Right renal pelvis (tissue), 4 donors: ENCODE measurements at regions not wholly inside any gene's neighbourhood (a gene's known extent, or its start where the extent isn't known, plus 50 kb on each side); places are given as distances from the start of the nearest gene placed in this dataset.

Experiments
- DNase-seq, 4 donors: peaks; one replicate each; pipeline ENCODE4 v3.0.0-alpha.2; 2013; ENCODE audit warnings: low read depth in 4 of 4, low spot score in 3 of 4, missing footprints in 1 of 4

GRCh38 chr3:132231633-132232032 lies 85.6 kb upstream of the ACP3 start:
- no peak for DNase-seq

- DNase-seq, result no peak
These were observed 84.9 kb upstream of the ACP3 start for GRCh38 chr3:132232231-132232792.

- DNase-seq, result no peak
These were observed 80.2 kb upstream of the ACP3 start for GRCh38 chr3:132236701-132237651.

- no peak for DNase-seq
These were observed 79.6 kb upstream of the ACP3 start for GRCh38 chr3:132237652-132238032.

GRCh38 chr3:132239587-132239986 lies 77.6 kb upstream of the ACP3 start:
- DNase-seq, result no peak

- DNase-seq, result no peak
These were observed 75.3 kb upstream of the ACP3 start for GRCh38 chr3:132241776-132242514.

- no peak for DNase-seq
These were observed 74.4 kb upstream of the ACP3 start for GRCh38 chr3:132242790-132243189.

- no peak for DNase-seq
These were observed 71.6 kb upstream of the ACP3 start for GRCh38 chr3:132245552-132246142.

- DNase-seq, result no peak
These were observed 71.0 kb upstream of the ACP3 start for GRCh38 chr3:132246212-132246611.

GRCh38 chr3:132247211-132247610 lies 70.0 kb upstream of the ACP3 start:
- no peak for DNase-seq

- no peak for DNase-seq
These were observed 68.7 kb upstream of the ACP3 start for GRCh38 chr3:132248490-132248889.

GRCh38 chr3:132253262-132253878 lies 63.8 kb upstream of the ACP3 start:
- peak; percentile 38 to 76 (median 54) for DNase-seq

- no peak for DNase-seq
These were observed 63.0 kb upstream of the ACP3 start for GRCh38 chr3:132254076-132254755.

GRCh38 chr3:132255041-132255745 lies 62.0 kb upstream of the ACP3 start:
- no peak for DNase-seq

GRCh38 chr3:132256989-132257388 lies 60.2 kb upstream of the ACP3 start:
- DNase-seq, result peak; percentile 30 to 54 (median 36)

- no peak for DNase-seq
These were observed 55.7 kb upstream of the ACP3 start for GRCh38 chr3:132261506-132261905.

- no peak for DNase-seq
These were observed 54.9 kb upstream of the ACP3 start for GRCh38 chr3:132262305-132262704.

GRCh38 chr3:132262956-132263355 lies 54.3 kb upstream of the ACP3 start:
- no peak for DNase-seq

- no peak for DNase-seq
These were observed 52.2 kb upstream of the ACP3 start for GRCh38 chr3:132265028-132265427.
